Activated T-helper 2 cell treated with anti-CD3 and anti-CD28 coated beads, Interferon-gamma antibody, Interleukin-2, Interleukin-4, amounts not matched to agents 10 μg/mL and 5 μg/mL and 100 μg/mL, durations not matched to agents 14 hours and 24 hours and 36 hours (primary cell): ENCODE measurements at regions not wholly inside any gene's neighbourhood (a gene's known extent, or its start where the extent isn't known, plus 50 kb on each side); places are given as distances from the start of the nearest gene placed in this dataset.

Experiments used
- DNase-seq: peaks from one replicate; pipeline ENCODE4 v3.0.0; 2021; ENCODE audit warnings: low spot score
- H3K27ac Mint-ChIP-seq: one replicate; pipeline ENCODE4 v1.8.0; 2021; ENCODE audit warnings: mixed read lengths
- H3K27me3 Mint-ChIP-seq: one replicate; pipeline ENCODE4 v1.8.0; 2021; ENCODE audit warnings: low read depth, mixed read lengths
- H3K36me3 Mint-ChIP-seq: one replicate; pipeline ENCODE4 v1.8.0; 2021; ENCODE audit warnings: low read depth, mixed read lengths
- H3K4me1 Mint-ChIP-seq: one replicate; pipeline ENCODE4 v1.8.0; 2021; ENCODE audit warnings: low read depth, mixed read lengths
- H3K4me3 Mint-ChIP-seq: one replicate; pipeline ENCODE4 v1.8.0; 2021; ENCODE audit warnings: low read depth, mild to moderate bottlenecking, moderate library complexity, mixed read lengths
- H3K9me3 Mint-ChIP-seq: one replicate; pipeline ENCODE4 v1.8.0; 2021; ENCODE audit warnings: mixed read lengths
- intact Hi-C: fragments of 100-400 bp; cut with micrococcal nuclease; formaldehyde crosslinking; loops from one replicate; pipeline ENCODE4 v1.15.1; 2023

GRCh38 chr12:25424211-25424731 is 128.8 kb downstream of the LMNTD1 start:
- no peaks in the 10 kb centered on the region for H3K4me1 Mint-ChIP-seq
- no peak overlapping the region for H3K4me3 Mint-ChIP-seq
- H3K27me3 Mint-ChIP-seq = peaks cover 24% of the 10 kb centered on the region
- H3K36me3 Mint-ChIP-seq = no peaks in the 10 kb centered on the region
- intact Hi-C loops = no loop called here
- H3K27ac Mint-ChIP-seq = no peak overlapping the region
- H3K9me3 Mint-ChIP-seq = no peaks in the 10 kb centered on the region
- DNase-seq = no peak

- intact Hi-C loops = no loop called here
- Mint-ChIP-seq H3K4me1 (no peaks in the 10 kb centered on the region), H3K9me3 (no peaks in the 10 kb centered on the region), H3K4me3 (no peak overlapping the region), H3K27ac (no peak overlapping the region), H3K36me3 (no peaks in the 10 kb centered on the region), H3K27me3 (peaks cover 18% of the 10 kb centered on the region)
- DNase-seq = no peak
Observed at GRCh38 chr12:25423355-25424050, 129.6 kb downstream of the LMNTD1 start.

- no peak for DNase-seq
- intact Hi-C loops = no loop called here
- H3K27ac Mint-ChIP-seq = no peak overlapping the region
- H3K4me3 Mint-ChIP-seq = no peak overlapping the region
- H3K4me1 Mint-ChIP-seq = no peaks in the 10 kb centered on the region
- H3K27me3 Mint-ChIP-seq = peaks cover 24% of the 10 kb centered on the region
- H3K36me3 Mint-ChIP-seq = no peaks in the 10 kb centered on the region
- no peaks in the 10 kb centered on the region for H3K9me3 Mint-ChIP-seq
Observed at GRCh38 chr12:25422241-25422640, 130.8 kb downstream of the LMNTD1 start.

- peaks cover 24% of the 10 kb centered on the region for H3K27me3 Mint-ChIP-seq
- H3K4me3 Mint-ChIP-seq = no peak overlapping the region
- H3K9me3 Mint-ChIP-seq = no peaks in the 10 kb centered on the region
- DNase-seq = no peak
- H3K27ac Mint-ChIP-seq = no peak overlapping the region
- H3K36me3 Mint-ChIP-seq = no peaks in the 10 kb centered on the region
- H3K4me1 Mint-ChIP-seq = no peaks in the 10 kb centered on the region
- intact Hi-C loops = no loop called here
Observed at GRCh38 chr12:25421651-25422167, 131.4 kb downstream of the LMNTD1 start.

- H3K4me3 Mint-ChIP-seq = no peak overlapping the region
- no peaks in the 10 kb centered on the region for H3K9me3 Mint-ChIP-seq
- H3K4me1 Mint-ChIP-seq = no peaks in the 10 kb centered on the region
- H3K36me3 Mint-ChIP-seq = no peaks in the 10 kb centered on the region
- peaks cover 28% of the 10 kb centered on the region for H3K27me3 Mint-ChIP-seq
- no peak for DNase-seq
- H3K27ac Mint-ChIP-seq = no peak overlapping the region
- intact Hi-C loops = no loop called here
Observed at GRCh38 chr12:25420116-25420515, 133.0 kb downstream of the LMNTD1 start.

- no peak overlapping the region for H3K4me3 Mint-ChIP-seq
- H3K4me1 Mint-ChIP-seq = no peaks in the 10 kb centered on the region
- no peak overlapping the region for H3K27ac Mint-ChIP-seq
- H3K9me3 Mint-ChIP-seq = no peaks in the 10 kb centered on the region
- peaks cover 31% of the 10 kb centered on the region for H3K27me3 Mint-ChIP-seq
- DNase-seq = no peak
- intact Hi-C loops = no loop called here
- H3K36me3 Mint-ChIP-seq = no peaks in the 10 kb centered on the region
Observed at GRCh38 chr12:25419595-25419994, 133.5 kb downstream of the LMNTD1 start.

GRCh38 chr12:25417071-25417470 is 136.0 kb downstream of the LMNTD1 start:
- H3K36me3 Mint-ChIP-seq = no peaks in the 10 kb centered on the region
- no peaks in the 10 kb centered on the region for H3K4me1 Mint-ChIP-seq
- intact Hi-C loops = no loop called here
- no peak overlapping the region for H3K4me3 Mint-ChIP-seq
- DNase-seq = no peak
- peaks cover 45% of the 10 kb centered on the region for H3K27me3 Mint-ChIP-seq
- H3K27ac Mint-ChIP-seq = no peak overlapping the region
- no peaks in the 10 kb centered on the region for H3K9me3 Mint-ChIP-seq

- Mint-ChIP-seq H3K9me3 (no peaks in the 10 kb centered on the region), H3K36me3 (no peaks in the 10 kb centered on the region), H3K27ac (no peak overlapping the region), H3K27me3 (peaks cover 44% of the 10 kb centered on the region), H3K4me1 (no peaks in the 10 kb centered on the region), H3K4me3 (no peak overlapping the region)
- intact Hi-C loops = no loop called here
- no peak for DNase-seq
Observed at GRCh38 chr12:25416516-25416915, 136.6 kb downstream of the LMNTD1 start.

GRCh38 chr12:25415004-25415403 is 138.1 kb downstream of the LMNTD1 start:
- DNase-seq = no peak
- no peak overlapping the region for H3K27ac Mint-ChIP-seq
- H3K4me1 Mint-ChIP-seq = no peaks in the 10 kb centered on the region
- H3K4me3 Mint-ChIP-seq = no peak overlapping the region
- peaks cover 38% of the 10 kb centered on the region for H3K27me3 Mint-ChIP-seq
- no peaks in the 10 kb centered on the region for H3K36me3 Mint-ChIP-seq
- H3K9me3 Mint-ChIP-seq = no peaks in the 10 kb centered on the region
- intact Hi-C loops = no loop called here

GRCh38 chr12:25412735-25413134 is 140.3 kb downstream of the LMNTD1 start:
- no peak overlapping the region for H3K27ac Mint-ChIP-seq
- no peaks in the 10 kb centered on the region for H3K4me1 Mint-ChIP-seq
- H3K36me3 Mint-ChIP-seq = no peaks in the 10 kb centered on the region
- no peak overlapping the region for H3K4me3 Mint-ChIP-seq
- intact Hi-C loops = no loop called here
- no peak for DNase-seq
- H3K9me3 Mint-ChIP-seq = no peaks in the 10 kb centered on the region
- peaks cover 30% of the 10 kb centered on the region for H3K27me3 Mint-ChIP-seq

- no peak overlapping the region for H3K27ac Mint-ChIP-seq
- DNase-seq = no peak
- H3K4me1 Mint-ChIP-seq = no peaks in the 10 kb centered on the region
- H3K9me3 Mint-ChIP-seq = peaks cover 12% of the 10 kb centered on the region
- intact Hi-C loops = no loop called here
- H3K4me3 Mint-ChIP-seq = no peak overlapping the region
- peaks cover 5% of the 10 kb centered on the region for H3K36me3 Mint-ChIP-seq
- H3K27me3 Mint-ChIP-seq = peaks cover 21% of the 10 kb centered on the region
Observed at GRCh38 chr12:25404955-25405354, 148.1 kb downstream of the LMNTD1 start.

GRCh38 chr12:25401547-25402345 is 151.0 kb upstream of the KRAS start:
- DNase-seq = no peak
- no peak overlapping the region for H3K4me3 Mint-ChIP-seq
- peaks cover 15% of the 10 kb centered on the region for H3K9me3 Mint-ChIP-seq
- peaks cover 7% of the 10 kb centered on the region for H3K36me3 Mint-ChIP-seq
- H3K27me3 Mint-ChIP-seq = peaks cover 37% of the 10 kb centered on the region
- H3K4me1 Mint-ChIP-seq = no peaks in the 10 kb centered on the region
- H3K27ac Mint-ChIP-seq = no peak overlapping the region
- intact Hi-C loops = no loop called here

- peaks cover 49% of the 10 kb centered on the region for H3K27me3 Mint-ChIP-seq
- no peaks in the 10 kb centered on the region for H3K4me1 Mint-ChIP-seq
- DNase-seq = no peak
- no peak overlapping the region for H3K4me3 Mint-ChIP-seq
- no peak overlapping the region for H3K27ac Mint-ChIP-seq
- intact Hi-C loops = no loop called here
- H3K36me3 Mint-ChIP-seq = peaks cover 7% of the 10 kb centered on the region
- H3K9me3 Mint-ChIP-seq = peaks cover 11% of the 10 kb centered on the region
Observed at GRCh38 chr12:25397001-25397400, 146.3 kb upstream of the KRAS start.
